NCI-H146 (cell line): ENCODE measurements at regions not wholly inside any gene's neighbourhood (a gene's known extent, or its start where the extent isn't known, plus 50 kb on each side); places are given as distances from the start of the nearest gene placed in this dataset.
"Not testable (repeated sequence)": the region's sequence is repeated elsewhere in the genome, so short reads cannot be mapped to it uniquely, and the experiment has no call there.

Source experiments
- DNase-seq: peaks from one replicate; lab custom pipeline; 2025; lab: John Stamatoyannopoulos, UW

DNA sequence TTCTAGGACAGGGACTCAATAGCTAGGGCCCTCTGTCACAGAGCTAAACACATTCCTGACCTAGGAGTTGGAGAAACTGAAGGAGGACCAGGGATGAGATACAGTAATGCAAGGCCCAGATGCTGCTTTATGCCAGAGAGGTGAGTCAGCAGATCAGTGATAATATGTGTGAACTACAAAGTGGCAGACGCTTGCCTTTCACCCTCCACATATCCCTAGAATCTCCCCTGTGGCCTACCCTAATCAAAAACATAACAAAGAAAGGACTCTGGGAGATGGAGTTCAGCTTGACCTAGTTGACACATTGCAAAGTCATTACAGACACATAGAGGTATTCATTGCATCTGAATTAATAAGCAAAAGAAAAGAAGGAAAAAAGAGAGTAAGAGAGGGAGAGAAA lies 417.6 kb upstream of the DYNLRB2 start:
- no peak for DNase-seq

DNA sequence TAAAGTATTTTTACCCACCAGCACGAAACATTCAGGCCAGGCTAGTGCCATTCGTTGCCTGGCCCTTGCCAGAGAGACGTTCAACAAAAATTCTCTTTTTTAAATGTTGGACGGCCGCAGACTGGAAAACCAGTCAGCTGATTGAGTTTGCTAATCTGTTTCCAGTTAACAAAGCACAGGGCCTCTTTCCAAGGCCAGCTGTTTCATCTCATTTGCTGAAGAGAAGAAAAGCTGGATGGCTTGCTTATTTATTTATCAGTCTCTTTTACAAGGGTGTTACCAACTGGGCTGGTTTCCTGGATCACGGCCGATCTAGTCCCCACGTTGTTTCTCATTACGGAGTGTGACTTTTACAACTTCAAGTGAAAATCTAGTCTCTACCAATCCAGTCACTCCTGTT lies 418.7 kb upstream of the DYNLRB2 start:
- DNase-seq: no peak

DNA sequence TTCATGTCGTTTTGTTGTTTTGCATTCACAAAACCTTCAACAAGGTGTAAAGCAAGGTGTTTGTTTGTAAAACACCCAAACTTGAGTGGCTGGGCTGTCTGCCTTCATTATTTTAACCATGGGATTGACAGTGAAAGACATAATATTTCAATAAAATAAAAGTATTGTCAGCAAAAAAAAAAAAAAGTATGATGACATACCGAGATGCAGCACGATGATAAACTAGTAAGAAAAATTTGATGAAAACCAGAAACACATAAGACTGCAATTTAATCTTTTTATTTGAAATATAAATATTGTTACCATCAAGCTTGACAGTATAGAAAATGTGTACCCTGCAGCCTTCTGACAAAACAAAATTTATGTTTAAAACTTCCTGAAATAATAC lies 419.3 kb upstream of the DYNLRB2 start:
- DNase-seq: no peak

DNA sequence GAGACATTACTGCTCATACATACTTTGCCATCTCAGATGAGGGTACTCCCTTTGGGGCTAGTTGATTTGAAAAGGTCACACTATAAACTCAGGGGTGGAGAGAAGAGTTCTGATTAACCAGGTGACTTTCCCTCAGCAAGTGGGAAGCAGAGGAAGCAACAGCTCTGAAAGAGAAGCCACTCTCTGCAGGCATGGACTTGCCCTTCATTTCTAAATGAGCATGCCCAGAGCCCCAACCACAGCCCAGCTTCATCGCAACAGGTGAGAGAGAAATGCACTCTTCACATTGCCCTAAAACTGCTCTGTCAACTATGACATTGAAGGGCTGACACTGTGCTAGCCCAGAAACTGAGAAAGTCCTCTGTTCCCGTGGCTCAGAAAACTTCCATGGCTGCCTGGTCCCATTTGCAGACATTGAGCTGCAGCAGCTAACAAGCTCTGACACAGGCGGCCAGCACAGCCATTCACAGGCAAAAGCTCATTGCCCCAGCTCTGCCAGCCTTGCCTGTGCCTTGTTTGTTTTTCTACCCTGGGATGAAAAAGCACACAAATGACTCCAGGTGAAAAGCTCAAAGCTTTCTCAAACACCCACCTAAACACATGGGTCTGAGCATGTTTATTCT lies 419.8 kb upstream of the DYNLRB2 start:
- no peak for DNase-seq

DNA sequence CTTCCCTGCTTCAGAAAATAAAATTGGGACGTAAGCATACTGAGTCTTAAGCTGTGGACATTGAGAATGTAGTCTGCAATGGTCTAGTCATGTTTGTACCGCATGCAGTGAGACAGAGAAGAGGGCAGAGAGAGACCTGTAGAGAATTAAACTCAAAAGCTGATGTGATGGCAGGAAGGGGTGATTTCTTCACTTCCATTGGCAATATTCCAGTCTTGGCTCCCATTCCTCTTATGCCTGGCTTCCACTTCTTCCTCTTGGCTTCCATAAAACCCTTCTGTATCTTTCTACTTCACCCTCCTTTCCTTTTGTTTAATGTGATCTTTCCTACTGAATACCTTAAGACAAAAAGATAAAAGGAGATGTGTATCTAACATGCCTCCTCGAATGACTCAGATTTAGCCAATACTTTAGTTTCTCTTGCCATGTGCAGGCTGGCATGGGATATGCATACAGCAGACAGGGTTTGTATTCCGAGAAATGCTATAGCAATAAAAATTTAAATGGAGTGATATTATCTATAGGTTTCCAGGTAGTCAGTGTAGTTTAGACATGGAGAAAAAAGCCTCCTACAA lies 423.1 kb upstream of the DYNLRB2 start:
- DNase-seq: no peak

DNA sequence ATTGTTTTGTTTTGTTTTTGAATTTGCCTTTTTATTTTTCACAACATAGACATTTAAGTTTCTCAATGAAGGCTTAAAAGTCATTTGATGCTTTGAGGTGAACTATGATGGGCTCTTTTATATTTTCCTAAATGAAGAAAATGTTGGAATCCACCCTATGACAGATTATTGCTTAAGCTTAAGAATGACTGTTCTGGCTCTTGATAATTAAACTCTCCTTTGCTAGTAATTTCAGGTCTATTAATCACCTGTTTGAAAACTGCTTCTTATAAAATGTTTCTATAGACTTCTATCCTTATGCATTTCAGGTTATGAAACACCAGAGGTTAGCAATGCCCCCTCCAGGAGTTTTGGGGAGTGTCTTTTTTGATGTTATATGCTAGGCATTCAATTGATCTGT lies 424.1 kb upstream of the DYNLRB2 start:
- DNase-seq: no peak

DNA sequence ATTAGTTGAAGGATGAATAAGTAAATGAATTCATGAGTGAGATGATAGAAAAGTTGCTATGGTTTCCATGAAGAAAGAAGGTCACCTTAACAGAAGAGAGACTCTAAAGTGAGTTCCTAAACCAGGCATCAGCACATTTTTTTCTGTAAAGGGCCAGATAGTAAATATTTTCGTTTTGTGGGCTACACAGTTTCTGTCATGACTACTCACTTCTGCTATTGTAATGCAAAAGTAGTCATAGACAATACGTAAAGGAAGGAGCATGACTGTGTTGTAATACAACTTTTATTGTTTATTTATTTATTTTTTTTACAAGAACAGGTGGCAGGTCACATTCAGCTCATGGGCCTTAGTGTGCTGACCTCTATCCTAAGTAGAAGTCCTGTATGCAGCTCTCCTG lies 426.1 kb upstream of the DYNLRB2 start:
- DNase-seq: no peak

DNA sequence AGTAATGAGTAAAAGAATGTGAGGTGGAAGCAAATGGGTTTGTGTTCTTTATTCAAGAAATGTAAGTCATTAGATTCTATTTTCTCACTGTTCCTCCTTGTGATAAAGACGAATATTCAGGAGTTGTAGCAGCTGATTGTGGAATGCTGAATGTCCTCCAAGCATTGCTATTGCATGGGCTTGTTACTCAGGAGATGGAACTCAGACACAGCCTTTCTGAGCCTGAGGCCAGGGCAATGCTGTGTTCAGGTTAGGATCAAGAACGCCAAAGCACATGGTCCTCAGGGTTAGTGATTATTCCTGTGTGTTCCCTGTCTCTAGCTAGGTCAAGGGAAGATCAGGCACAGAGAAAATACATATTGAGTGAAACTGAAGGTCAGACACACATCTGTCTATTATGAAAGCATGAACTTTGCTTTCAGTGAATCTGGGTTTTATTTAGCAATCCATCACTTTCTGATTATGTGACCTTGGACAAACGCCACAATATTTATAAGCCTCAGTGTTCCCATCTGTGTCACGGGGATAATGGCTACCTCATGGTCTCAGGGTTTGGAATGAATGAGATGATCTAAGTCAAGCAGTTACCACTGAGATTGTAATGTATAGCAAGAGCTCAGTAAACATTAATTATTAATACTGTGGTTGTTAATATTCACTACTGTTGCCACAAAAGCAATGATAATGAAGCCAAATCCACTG lies 426.8 kb upstream of the DYNLRB2 start:
- DNase-seq: no peak

DNA sequence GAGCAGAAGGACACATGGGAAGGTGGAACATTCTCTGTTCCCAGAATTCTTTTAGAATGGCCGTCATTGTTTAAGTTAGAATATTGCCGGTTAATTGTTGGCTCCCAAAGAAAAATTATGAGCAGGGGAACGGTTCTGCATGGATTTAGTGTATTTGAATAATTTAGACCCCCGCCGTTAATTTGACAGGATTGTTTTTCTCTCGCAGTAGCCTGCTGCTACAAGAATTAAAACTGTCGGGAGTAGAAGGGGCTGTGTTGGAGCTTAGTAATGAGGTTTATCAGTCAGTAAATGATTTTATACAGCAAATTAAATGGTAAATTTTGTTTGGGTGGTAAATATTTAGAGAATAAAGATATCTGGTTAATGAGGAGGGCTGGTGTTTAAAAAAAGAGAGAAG lies 431.2 kb upstream of the DYNLRB2 start:
- no peak for DNase-seq

DNA sequence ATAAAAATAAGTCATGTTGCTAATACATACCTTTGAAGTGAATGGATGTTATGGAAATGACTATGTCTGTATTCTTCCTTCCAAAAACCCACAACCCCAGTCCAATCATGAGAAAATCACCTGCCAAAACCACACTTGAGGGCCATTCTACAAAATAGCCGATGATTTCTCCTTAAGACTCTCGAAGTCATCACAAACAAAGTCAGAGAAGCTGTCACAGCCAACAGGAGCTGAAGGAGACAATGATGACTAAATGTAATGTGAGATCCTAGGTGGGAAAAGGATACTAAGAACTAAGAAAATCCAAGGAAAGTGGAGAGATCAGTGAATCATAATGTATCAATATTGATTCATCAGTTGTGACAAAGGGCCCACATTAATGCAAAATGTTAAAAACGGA lies 432.9 kb upstream of the DYNLRB2 start:
- DNase-seq: no peak

DNA sequence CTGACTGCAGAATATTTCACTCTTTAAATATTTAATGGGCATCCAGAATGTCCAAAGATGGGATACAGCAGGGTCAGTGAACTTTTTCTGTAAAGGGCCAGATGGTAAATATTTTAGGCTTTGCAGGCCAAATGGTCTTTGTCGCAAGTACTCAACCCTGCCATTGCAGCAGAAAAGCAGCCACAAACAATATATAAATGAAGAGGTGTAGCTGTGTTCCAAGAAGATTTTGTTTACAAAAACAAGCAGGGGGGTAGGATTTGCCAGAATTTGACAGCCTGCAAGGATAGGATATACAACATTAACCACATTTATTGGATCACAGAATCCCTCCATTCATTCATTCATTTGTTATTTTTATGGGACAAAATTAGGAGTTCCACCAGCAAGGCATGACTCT lies 435.0 kb upstream of the DYNLRB2 start:
- no peak for DNase-seq

DNA sequence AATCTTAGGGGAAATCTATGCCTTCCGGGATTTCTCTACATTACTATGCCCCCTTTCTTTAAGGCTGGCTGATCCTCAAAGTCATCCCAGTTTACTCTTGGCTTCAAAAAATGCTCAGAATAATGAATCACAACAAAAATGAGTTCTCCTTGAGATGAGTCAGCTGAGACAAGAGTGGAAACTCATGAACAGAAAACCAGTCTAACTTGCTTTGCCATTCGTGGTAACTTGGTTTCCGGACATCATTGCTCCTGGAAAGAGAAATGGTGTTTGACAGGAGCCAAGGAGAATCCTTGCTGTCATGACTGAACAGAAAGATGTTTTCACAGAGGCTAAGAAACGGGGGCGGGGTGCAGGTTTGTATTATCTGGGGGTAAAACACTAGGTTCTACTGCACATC lies 435.6 kb upstream of the DYNLRB2 start:
- no peak for DNase-seq

DNA sequence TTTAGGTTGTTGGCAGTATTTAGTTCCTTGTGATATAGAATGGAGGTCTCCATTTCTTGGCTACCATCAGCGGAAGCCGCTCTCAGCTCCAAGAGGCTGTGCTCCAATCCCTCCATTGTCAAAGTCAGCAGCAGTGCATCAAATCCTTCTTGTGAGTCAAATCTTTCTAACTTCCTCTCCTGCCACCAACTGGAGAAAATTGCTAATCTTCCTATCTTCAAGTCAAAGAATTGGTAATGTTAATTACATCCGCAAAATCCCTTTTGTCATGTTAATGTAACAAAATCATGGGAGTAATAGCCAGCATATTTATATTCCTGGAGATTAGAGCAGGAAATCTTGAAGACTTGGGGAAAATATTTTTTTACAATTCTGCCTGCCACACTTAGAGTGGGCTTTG lies 436.4 kb upstream of the DYNLRB2 start:
- DNase-seq: no peak

DNA sequence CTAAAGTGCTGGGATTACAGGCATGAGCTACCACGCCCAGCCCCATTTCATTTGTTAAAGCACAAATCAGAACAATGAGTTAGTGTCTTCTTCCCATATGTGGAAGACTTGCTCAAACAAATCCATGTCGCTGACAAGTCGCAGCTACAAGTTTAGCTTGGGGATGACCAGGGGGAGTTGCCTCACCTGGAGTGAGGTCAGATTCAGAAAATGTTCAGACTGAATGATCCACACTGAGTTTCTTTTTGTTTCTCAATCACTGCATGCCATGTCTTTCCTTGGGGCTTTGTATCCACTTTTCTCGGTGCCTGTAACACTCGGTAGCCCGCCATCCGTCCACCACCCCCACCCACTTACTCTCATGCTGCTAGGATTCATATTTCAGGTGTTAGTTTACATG lies 437.3 kb upstream of the DYNLRB2 start:
- no peak for DNase-seq

DNA sequence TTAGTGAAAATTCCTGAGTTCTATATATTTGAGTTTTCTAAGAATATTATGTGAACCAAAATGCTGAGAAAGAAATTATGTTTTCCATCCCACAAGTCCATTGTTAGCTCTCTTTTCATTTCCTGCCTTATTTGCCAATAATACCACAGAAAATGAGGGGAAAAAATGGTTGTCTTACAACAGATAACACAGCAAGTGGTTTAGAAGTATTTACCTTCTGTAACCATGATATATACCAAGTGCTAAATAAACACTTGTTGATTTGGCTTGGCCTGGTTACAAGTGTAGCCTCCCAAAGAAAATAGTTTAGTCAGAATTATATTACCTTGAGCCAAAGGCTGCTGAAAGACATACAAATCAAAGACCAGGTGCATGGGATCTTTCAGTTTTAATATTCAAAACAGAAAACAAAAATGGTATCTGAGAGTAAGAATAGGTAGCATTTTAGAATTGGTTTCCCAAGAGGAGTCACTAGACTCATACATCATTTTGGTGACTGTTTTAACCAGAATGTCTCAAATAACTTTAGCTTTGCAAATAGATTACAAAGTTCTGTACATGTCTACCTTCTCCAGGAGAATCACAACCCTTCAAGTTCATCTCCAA lies 439.8 kb upstream of the DYNLRB2 start:
- DNase-seq: no peak

DNA sequence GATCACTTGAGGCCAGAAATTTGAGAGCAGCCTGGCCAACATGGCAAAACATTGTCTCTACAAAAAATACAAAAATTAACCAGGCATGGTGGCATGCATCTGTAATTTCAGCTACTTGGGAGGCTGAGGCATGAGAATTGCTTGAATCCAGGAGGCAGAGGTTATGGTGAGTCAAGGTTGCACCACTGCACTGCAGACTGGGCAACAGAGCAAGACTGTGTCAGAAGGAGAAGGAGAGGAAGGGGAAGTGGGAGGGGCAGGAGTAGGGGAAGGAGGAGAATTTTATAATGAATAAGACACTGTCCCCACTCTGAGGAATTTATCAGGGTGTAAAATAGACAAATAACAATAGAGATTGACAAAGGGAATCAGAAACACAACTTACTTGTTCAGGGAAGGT lies 440.6 kb upstream of the DYNLRB2 start:
- no peak for DNase-seq

DNA sequence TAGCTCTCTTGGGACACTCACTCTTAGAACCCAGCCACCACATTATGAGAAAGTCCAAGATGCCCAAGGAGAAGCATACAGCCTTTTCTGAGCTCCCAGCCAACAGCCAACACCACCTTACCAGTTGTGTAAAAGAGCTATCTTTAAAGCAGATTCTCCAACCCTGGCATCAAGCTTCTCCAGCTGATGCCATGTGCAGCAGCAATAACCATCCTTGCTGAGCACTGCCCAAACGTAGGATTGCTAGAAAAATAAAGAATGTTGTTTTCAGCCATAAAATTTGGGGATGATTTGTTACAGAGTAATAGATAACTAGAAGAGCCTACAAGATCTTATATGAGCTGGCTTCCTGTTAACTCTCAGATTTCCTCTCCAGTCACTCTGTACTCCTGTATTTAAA lies 443.7 kb upstream of the DYNLRB2 start:
- no peak for DNase-seq

DNA sequence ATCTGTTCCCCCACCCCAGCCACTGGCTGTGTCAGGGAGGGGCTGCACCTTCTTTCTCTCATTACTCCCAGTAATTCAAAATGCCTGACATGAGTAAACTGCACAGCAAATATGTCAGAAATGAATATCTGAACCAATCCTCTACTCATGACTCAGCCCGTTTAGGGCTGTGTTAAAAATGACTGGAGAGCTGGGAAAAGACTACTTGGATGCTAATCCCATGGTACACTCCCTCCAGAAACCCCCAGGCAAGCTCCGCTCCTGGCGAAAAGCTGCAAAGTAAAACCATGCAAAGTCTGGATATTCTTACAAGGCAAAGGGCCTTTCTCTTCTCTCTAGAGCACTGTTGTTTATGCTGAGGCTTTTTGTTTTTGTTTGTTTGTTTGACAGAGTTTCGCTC lies 448.1 kb upstream of the DYNLRB2 start:
- DNase-seq: no peak

DNA sequence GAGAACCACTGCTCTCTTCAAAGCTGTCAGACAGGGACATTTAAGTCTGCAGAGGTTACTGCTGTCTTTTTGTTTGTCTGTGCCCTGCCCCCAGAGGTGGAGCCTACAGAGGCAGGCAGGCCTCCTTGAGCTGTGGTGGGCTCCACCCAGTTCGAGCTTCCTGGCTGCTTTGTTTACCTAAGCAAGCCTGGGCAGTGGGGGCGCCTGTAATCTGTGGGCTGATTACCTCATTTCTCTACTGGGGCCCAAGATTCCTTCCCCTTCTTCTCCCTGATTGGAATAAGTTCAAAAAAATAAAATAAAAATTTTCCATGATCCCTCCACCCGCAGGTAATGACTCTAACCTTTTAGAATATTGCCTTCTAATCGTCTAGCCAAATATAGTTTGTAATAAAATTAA lies 449.3 kb upstream of the DYNLRB2 start:
- DNase-seq: not testable (repeated sequence)

DNA sequence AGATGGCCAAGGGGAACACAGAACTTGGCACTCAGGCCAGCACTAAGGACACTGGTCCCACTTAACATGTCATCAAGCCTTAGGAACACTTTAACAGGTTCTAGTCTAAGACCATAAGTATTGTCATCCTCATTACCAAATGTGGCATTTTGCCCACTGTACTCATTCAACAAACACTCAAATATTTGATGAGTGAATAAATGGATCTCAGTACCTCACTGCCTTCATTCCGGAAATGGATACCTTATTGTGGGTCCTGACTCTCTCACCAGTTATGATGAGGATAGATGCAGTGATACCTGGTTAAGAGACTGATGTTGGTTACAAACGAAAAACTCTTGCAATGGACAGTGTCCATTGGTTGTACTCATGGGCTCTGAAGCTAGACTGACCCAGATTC lies 455.2 kb upstream of the DYNLRB2 start:
- no peak for DNase-seq

DNA sequence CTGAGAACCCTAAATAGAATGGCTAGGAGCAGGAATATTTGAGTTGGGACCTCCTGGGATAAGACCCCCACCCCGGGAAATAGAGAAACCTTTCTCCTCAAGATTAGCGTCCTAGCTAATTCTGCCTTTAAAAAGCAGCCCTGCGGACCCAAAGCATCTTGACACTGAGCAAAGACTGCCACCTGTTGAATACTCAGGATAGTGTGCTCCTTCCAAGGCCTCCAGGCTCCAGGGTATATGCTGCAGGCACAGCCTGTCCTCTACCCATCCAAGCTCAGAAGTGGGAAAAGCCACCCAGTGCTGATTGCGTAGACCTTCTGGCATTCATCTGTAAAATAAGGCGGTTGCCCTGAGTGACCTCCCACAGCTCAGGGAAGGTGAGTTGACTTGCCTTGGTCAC lies 456.2 kb upstream of the DYNLRB2 start:
- no peak for DNase-seq

DNA sequence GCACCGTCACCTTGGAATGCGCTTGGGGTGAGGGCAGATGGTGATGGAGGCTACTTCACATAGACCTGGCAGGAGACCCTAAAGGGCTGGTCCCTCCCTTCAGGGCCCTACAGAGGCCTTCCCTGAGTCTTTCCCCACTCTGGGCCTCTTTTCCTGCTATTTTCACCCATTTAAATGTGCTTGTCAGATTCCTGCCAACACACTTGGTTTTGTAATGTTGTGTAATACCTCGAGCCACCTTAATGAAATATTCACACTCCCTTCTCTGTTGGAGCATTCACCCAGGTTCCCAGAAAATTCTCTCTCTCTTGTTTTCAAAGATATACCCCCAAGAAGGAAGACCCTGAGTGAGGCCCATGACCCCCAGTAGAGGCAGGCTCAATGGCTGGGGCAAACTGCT lies 456.6 kb upstream of the DYNLRB2 start:
- DNase-seq: no peak

DNA sequence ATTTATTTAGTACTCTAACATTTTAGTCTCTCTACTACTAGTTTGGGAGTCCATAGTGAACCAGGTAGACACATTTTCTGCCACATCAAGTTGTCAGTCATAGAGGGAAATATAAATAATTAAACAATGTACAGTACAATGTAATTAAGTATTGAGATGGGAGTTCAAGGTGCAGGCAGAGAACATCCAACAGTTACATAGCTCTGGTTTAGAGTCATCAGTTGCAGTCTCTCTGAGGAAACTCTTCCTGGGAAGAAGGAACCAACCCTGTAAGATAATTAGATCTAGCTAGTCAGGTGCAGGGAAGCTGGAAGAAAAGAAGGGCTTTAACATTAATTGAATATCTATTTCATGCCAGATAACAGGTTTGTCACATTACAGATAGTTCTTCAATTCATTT lies 457.9 kb upstream of the DYNLRB2 start:
- no peak for DNase-seq

DNA sequence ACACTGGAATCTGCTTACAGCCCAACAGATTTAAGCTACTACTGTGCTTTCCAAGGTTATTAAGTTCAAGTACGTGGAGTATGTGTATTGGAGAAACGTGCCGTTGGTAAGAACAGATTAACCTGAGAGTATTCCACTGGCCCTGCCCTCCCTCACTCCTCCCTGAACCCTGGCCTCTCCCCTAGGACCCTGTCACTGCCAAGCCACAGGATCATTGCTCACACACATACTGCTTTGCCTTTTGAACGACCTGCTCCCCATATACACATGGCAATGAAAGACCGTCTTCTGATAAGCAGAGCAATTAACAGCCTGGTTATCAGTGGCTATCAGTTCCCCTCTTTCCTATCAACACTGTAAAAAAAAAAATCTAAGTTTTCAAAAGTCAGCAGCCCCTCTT lies 458.9 kb upstream of the DYNLRB2 start:
- DNase-seq: no peak
